ENCODE measurements at regions not wholly inside any gene's neighbourhood (a gene's known extent, or its start where the extent isn't known, plus 50 kb on each side); places are given as distances from the start of the nearest gene placed in this dataset.

DNA sequence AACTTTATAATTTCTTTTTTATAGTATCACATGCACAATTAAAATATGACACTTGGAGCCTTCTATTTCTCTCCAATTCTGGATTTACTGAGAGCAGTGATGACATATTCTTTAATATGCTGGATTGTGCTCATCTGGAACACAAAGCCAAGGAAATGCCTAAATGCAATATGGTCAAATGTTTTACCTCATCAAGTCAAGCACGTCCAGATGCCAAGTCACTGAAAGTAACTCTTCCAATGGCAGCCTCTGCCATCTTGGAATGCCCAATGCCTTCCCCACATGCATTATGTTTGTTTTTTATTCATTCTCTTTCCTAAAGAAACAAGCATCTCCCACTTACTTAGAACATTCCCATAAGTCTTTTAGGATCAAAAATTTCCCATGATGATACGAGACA, 189.8 kb downstream of the TMX3 start:
- no peak for DNase-seq (ENCODE audit: low read depth in 2 of 2)

DNA sequence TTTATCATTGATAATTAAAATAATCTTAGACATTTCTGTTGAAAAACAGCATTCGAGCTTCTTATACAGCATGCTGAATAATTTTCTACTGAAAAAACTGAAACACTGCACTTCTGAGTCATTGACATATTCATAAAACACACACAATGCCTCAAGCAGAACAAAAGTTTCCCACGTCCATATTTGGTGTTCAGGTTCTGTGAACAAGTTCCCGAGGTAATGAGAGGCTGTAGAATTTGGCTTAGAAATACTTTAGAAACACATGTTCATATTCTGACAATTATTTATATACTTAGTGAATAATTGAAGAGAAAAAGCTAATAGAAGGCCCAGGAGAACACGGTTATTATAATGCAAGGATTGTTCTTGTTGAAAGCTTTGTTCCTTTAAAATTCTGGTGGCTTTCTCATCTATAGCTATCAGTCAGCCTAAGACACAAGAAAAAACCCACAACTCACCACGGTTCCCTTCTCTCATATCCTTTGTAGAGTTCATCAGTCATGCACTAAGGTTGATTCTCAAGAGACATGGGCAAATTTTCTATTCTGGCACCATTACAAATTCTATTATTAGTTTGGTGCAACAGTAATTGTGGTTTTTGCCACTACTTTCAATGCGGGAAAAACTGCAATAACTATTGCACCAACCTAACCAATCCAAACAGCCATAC, 194.4 kb downstream of the TMX3 start:
- DNase-seq (ENCODE audit: low read depth in 2 of 2): peak; percentile 36 to 40

DNA sequence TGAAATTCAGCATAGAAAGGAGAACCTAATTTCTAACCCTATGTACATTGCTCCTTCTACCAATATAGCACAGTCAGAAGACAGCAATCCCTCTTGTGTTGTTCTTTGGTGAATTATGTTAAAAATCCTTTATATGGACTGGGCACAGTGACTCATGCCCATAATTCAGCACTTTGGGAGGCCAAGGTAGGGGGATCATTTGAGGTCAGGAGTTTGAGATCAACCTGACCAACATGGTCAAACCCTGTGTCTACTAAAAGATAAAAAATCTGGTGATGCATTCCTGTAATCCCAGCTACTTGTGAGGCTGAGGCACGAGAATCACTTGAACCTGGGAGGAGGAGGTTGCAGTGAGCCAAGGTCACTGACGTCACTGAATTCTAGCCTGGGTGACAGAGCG, 195.6 kb downstream of the TMX3 start:
- DNase-seq (ENCODE audit: low read depth in 2 of 2): no peak

DNA sequence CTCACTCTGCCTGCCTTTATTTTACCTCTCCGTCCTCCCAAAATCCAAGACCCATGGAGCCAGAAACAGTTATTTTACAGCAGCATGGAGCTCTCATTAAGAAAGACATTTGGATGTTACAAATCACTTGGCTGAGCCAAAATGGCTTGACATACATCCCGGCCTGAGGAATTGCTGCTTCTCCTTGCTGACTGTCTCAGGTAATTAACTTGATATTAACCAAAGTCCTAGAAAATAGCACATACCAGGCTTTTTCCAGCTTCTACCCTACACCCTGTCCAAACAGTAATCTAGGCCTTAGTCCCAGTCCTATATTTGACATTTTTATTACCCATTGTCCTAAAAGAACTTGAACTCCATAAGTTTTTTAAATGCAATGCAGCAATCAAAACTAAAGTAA, 205.0 kb downstream of the TMX3 start:
- DNase-seq (ENCODE audit: low read depth in 2 of 2): no peak

DNA sequence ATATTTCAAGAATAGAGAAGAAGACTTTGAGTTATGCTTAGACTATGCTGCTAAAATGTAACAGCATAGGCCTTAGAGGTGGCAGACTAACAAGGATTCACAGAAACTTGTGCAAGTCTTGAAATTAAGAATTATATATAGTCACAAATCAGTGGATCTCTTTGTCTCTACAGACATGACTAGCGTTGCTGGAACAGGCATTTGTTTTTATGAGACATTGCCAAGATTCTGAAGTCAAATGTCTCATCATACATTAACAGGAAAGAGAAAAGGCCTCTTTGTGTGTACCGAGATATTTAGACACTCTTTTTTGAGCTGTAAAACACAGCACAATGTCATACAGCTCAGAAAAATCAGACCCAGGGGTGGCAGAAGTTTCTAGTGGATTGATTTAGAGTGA, 207.1 kb downstream of the TMX3 start:
- no peak for DNase-seq (ENCODE audit: low read depth in 2 of 2)

DNA sequence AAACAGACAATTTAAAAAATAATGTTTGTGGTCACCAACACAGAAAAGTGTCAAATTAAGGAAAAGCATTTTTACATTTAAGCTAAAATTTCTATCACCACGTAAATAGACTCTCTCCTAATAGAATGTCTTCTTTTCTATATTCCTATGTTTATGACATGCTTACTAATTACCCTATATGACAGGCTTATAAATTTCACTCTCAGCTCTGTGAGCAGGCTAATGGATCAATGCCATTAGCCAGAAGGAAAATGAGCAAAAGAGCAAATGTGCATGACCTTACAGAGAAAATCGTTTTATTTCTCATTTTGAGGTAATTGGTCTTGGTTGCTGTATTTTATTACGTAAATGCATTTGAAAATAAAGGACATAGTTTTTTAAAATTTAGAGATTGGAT, 209.7 kb downstream of the TMX3 start:
- no peak for DNase-seq (ENCODE audit: low read depth in 2 of 2)

DNA sequence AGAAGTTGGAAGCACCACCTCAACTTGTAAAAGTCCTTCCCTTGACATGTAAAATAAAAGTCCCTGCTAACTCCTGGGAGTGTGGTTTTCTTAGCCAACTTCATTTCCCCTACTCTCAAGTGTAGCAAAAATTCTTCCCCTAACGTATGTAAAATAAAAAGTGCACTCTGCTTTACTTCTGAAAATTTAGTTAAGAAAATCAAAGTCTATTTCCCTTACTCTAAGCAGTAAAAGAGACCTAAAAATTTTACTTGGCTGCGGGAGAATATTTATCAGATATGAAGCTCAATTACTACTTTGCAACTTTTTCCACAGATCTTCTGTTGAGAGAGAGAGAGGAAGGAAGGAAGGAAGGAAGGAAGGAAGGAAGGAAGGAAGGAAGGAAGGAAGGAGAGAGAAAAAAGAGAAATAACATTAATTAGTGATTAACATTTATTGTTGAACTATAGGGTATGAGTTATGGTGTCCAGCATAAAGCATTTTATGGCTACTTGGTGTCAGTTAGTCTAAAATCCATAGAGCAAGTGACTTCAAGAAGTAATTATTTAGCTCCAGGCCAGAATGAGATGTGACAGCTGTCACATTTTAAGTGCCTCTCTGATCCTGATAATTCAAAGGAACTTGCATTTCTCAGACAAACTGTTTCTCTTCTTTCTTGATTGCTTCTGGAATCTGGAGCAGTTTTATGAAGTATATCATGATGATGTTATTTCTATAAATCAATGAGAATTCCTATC, 210.3 kb downstream of the TMX3 start:
- DNase-seq (ENCODE audit: low read depth in 2 of 2): no peak

DNA sequence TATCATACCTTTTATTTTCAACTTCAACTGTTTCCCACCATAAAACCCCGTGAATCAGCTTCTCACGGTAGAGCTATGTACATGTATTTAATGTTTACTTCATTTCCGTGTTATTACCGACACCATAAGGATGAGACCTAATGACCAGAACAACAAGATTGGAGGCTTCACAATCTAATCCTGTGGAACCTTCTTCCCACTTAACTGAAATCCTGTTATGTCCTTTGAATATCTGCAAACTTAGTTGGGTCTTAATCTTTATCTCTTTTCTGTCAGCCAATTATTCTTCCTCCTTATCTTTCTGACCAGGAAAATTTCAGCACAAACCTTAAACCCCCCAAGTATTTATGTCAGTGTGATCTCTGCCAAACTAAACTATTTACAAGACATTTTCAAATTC, 214.4 kb downstream of the TMX3 start:
- no peak for DNase-seq (ENCODE audit: low read depth in 2 of 2)

DNA sequence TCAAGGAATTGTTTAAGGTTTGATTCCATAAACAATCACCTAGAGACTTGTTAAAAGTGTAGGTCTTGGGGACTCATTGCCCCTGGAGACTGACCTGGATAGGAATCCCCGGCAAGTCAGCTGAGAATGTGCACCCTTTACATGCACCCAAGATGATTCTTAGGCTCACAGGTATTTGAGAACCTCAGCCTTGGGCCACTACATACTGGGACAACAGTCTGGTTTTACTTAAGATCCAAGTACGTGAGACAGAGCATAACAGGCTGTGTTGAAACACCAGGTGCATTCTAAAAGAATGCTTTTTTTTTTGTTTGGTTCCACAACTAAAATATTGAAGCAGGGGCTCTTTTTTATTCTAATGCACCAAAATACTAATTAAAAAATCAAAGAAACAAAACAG, 215.8 kb downstream of the TMX3 start:
- no peak for DNase-seq (ENCODE audit: low read depth in 2 of 2)

DNA sequence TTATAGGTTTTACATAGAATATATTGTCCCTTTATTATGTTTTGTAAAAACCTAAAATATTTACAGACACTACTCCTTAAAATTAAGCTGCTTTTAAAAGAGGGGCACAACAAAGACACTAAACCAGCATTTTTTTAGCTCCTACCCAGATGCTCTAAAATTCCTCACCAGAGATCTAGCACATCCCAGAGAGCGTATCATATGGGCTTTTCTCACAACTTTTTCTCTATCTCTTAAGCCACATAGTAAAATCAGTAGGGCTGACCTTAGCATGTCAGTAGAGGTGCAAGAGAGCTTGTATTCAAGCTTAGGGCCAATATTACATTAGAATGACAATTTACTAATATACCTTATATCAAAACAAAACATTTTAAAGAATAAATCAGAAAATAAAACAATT, 216.3 kb downstream of the TMX3 start:
- no peak for DNase-seq (ENCODE audit: low read depth in 2 of 2)

DNA sequence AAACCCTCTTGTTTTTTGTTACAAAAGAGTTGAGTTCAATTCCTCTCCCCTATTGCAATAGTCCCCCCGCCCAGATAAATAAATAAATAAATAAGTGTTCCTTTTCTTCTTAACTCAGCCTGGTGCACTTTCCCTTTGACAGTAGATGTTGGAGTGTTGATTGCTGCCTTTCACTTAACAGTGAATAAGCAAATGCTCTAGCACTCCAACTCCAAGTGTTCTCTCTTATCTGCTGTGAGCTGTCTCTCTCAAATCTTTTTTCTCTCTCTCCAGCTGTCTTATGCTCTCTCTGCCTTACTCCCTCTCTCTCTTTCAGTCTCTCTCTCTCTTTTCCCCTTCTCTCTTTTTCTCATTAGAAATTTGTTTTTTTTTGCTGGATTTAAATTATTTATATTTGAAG, 216.7 kb downstream of the TMX3 start:
- DNase-seq (ENCODE audit: low read depth in 2 of 2): no peak

DNA sequence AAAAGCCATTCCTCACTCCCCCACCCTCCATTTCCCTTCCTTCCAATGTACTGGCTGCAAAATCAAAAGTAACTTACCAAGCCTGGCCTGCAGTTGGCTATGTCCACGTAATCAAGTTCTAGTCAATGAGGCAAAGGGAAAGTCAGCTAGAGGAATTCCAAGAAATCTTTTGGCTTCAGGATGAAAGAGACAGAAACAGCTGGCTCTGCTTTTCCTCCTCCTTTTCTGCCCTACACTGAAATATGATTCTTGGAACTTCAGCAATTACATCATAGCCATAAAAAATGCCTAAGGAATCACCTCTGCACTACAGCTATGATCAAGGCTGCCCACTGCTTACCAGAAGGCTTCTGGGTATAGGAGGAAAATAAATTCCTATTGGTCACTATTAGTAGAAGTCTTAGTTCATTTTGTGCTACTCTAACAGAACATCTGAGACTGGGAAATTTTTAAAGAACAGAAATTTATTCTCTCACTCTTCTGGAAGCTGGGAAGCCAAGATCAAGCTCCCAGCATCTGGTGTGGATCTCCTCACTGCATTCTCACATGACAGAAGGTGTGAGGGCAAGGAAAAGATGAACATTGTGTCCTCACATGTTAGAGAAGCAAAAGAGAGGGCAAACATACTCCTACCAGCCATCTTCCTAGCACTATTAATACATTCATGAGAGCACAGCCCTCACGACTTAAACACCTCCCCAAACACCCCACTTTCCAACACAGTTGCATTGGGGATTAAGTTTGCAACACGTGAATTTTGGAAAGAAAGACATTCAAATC, 219.9 kb downstream of the TMX3 start:
- DNase-seq (ENCODE audit: low read depth in 2 of 2): peak; percentile 90 to 91

DNA sequence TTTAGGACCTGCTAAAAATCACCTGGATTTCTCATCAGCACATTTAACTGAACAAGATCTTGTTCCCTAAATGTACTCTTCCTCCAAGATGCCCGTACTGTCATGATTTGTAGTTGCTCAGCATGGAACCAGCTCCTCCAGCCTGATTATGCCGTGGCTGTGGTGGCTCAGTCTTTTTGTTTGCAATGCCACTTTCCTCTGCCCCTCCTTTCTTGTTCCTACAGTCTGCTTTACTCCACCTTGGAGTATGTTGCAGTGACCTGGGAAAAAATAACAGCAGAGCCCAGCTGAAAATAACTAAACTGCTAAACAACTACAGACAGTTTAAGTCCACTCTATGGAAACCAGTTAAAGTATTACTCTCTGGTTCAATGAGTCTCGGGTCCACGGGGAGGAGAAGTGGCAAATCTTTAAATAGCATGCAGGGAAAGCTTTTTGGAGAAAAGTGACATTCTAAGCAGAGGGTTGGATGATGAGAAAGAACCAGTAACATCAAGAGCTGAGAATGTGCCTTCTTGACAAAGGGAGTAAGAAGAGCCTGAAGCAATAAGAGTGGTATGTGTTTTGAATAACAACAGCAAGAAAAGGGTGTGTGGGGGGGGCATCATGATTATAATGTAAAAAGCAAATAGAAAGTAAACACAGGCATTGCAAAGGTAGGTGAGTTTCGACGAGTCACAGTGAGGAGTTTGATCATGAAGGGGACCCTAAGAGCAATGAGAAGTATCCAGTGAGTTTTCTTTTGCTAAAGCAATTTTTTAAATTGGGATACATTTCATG, 225.7 kb downstream of the TMX3 start:
- no peak for DNase-seq (ENCODE audit: low read depth in 2 of 2)

DNA sequence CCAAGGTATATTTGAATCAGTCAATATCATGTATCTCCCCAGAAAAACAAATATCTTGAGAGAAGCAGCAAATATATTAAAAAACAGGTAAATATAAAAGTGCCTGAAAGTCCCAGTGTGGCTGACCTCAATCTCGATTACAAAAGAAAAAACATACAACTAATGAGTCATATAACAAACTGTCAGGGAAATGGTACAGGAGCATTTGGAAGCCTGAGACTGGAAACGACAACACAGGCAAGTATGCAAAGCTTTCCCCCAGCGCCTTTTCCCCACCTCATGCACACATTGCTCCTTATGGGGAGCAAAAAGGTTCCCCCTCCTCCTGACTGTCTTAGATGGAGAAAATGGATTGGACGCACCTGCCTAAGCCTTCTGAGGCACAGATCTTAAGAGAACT, 230.7 kb downstream of the TMX3 start:
- no peak for DNase-seq (ENCODE audit: low read depth in 2 of 2)

DNA sequence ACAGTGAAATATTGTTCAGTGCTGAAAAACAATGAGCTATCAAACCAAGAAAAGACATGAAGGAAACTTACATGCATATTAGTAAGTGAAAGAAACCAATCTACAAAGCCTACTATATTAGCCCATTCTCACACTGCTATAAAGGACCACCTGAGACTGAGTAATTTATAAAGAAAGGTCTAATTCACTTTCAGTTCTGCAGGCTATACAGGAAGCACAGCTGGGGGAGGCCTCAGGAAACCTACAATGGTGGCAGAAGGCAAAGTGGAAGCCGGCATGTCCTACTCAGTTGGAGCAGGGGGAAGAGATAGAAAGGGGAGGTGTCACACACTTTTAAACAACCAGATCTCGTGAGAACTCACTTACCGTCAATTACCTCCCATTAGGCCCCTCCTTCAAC, 232.1 kb downstream of the TMX3 start:
- no peak for DNase-seq (ENCODE audit: low read depth in 2 of 2)

DNA sequence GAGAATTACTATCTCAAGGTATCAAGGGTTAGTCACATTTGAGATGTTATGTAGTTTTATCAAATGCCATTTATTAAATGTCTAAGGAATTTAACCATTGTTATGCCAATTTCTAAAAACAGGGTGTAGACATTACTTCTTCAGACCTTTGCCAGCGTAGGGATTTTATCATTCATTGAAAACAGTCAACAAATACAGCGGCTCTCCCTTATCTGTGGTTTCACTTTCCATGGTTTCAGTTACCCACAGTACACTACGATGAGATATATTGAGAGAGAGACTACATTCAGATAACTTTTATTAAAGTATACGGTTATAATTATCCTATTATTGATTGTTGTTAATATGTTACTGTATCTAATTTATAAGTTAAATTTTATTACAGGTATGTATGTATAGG, 234.7 kb downstream of the TMX3 start:
- DNase-seq (ENCODE audit: low read depth in 2 of 2): no peak

DNA sequence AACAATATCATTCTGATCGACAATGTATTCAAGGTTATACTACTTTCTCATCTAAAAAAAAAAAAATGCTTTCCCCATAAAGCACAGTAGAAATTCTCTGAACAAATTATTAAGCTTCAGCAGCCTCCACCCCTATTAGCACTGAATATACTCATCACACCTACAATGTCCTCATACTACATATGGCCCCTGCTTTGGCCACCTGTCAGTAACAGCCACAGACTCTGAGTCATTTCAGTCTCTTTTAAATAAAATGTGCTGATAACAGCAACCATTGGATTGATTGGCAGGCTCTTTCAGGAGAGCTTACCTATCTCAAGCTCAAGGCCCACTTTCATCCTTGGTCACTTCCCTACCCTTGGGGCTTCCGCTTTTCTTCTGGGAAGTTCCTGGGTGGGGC, 236.7 kb downstream of the TMX3 start:
- no peak for DNase-seq (ENCODE audit: low read depth in 2 of 2)

DNA sequence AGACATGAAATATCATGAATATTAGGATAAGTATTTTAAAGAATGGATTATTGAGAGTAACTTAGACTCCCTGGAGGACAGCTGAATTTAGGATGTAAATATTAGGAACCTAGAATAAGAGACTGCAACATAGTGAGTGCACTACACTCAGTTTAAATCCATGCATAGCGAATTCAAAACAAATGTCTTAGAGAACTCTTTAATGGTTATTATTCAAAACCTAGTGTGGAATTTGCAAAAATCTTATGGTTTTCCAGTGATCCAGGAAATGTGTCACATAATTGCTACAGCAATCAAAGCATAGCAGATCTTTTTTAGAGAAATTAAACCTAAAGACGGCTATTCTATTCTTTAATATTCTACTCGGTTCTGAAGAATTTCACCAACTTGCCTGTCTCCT, 239.0 kb downstream of the TMX3 start:
- no peak for DNase-seq (ENCODE audit: low read depth in 2 of 2)

DNA sequence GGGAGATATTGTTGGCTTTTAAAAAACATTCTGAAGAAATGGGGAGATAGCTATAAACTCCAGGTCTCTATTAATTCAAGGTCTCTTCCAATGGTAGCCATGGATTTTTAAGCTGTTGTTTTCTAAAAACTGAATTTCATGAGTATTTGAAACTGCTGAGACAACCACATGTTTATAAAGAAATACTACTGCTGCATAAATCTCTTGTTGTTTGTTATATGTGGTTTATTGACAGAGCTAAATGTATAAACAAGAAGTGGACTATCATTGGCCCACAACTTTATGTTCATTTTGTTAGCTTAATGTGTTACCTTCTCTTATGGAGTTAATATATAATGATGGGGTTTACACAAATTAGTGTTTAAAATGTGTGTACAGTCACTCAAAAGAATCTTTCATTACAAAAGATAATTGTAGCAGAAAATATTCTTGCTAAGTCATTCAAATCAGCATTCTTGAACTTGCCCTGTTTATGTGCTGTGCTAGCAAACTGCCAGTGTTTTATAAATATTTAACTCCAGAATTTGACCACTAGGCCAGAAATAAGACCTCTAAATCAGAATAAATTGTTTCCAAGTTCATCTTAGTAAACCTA, 242.1 kb downstream of the TMX3 start:
- DNase-seq (ENCODE audit: low read depth in 2 of 2): no peak

DNA sequence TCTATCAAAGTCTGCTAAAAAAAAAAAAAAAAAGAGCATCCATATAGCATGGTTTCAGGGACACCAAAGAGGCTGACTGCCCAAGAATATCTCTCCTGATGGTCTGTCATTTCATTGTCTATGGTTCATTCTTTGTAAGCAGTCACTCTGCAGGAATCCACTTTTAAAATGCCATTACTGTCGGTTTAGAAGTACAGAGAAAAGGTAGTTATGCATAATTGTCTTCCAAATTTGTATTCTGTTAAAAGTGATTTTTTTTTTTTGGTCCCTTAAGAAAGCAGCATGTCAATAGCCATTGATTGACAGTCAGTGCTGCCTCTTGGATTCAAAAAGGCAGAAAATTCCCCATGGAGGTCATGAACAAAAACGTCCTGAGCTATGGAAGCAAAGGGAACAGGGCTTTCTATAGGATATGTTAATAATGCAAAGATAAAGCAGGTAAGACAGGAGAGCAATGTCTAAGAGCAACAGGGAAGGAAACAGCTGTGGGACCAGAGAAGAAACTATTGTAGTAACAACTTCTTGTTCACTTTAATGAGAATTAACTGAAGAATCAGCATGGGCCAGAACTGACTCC, 245.8 kb downstream of the TMX3 start:
- no peak for DNase-seq (ENCODE audit: low read depth in 2 of 2)

DNA sequence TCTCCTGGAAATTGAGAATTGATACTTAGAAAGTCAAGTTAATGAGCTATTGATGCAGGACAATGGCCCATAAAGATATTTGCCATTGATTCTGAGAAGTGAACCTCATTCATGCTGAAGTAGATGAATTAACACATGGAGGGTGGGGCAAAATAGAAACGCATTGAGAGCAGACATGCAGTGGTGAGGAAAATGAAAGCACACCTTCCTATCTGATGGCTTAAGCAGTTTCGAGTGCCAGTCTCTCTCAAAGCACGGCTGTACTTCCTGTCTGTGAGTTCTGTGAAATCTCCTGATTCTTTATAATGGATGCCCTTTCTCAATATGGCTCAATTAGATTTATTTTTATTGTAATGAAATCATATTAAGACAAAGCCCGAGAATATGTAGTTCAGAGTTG, 247.0 kb downstream of the TMX3 start:
- no peak for DNase-seq (ENCODE audit: low read depth in 2 of 2)
